ENCODE measurements at regions not wholly inside any gene's neighbourhood (a gene's known extent, or its start where the extent isn't known, plus 50 kb on each side); places are given as distances from the start of the nearest gene placed in this dataset.

- Mint-ChIP-seq H3K9me3 (ENCODE audit: unreplicated experiment) (no peaks in the 10 kb centered on the region), H3K27ac (ENCODE audit: unreplicated experiment) (no peak overlapping the region), H3K4me1 (ENCODE audit: unreplicated experiment) (no peaks in the 10 kb centered on the region), H3K27me3 (ENCODE audit: unreplicated experiment) (no peaks in the 10 kb centered on the region), H3K4me3 (ENCODE audit: unreplicated experiment) (no peak overlapping the region), H3K36me3 (ENCODE audit: low read depth, unreplicated experiment) (no peaks in the 10 kb centered on the region)
- DNase-seq (ENCODE audit: low spot score) = no peak
- TF ChIP-seq CTCF (IDR thresholded peaks at IDR 0.05; ENCODE audit: unreplicated experiment) = no peak
Measured at GRCh38 chr13:37366044-37366770, 232.4 kb downstream of the POSTN start.

- no peak for DNase-seq (ENCODE audit: low spot score)
- Mint-ChIP-seq H3K27me3 (ENCODE audit: unreplicated experiment) (no peaks in the 10 kb centered on the region), H3K27ac (ENCODE audit: unreplicated experiment) (no peak overlapping the region), H3K4me3 (ENCODE audit: unreplicated experiment) (no peak overlapping the region), H3K9me3 (ENCODE audit: unreplicated experiment) (no peaks in the 10 kb centered on the region), H3K36me3 (ENCODE audit: low read depth, unreplicated experiment) (no peaks in the 10 kb centered on the region), H3K4me1 (ENCODE audit: unreplicated experiment) (peaks cover 4% of the 10 kb centered on the region)
- no peak for TF ChIP-seq CTCF (IDR thresholded peaks at IDR 0.05; ENCODE audit: unreplicated experiment)
Measured at GRCh38 chr13:37365496-37365895, 233.1 kb downstream of the POSTN start.

GRCh38 chr13:37364956-37365355 lies 233.6 kb downstream of the POSTN start:
- H3K9me3 Mint-ChIP-seq (ENCODE audit: unreplicated experiment) = no peaks in the 10 kb centered on the region
- H3K4me3 Mint-ChIP-seq (ENCODE audit: unreplicated experiment) = no peak overlapping the region
- TF ChIP-seq CTCF (IDR thresholded peaks at IDR 0.05; ENCODE audit: unreplicated experiment) = no peak
- H3K4me1 Mint-ChIP-seq (ENCODE audit: unreplicated experiment) = peaks cover 4% of the 10 kb centered on the region
- no peaks in the 10 kb centered on the region for H3K36me3 Mint-ChIP-seq (ENCODE audit: low read depth, unreplicated experiment)
- no peaks in the 10 kb centered on the region for H3K27me3 Mint-ChIP-seq (ENCODE audit: unreplicated experiment)
- DNase-seq (ENCODE audit: low spot score) = no peak
- no peak overlapping the region for H3K27ac Mint-ChIP-seq (ENCODE audit: unreplicated experiment)

GRCh38 chr13:37364007-37364406 lies 234.6 kb downstream of the POSTN start:
- H3K36me3 Mint-ChIP-seq (ENCODE audit: low read depth, unreplicated experiment) = no peaks in the 10 kb centered on the region
- no peak overlapping the region for H3K27ac Mint-ChIP-seq (ENCODE audit: unreplicated experiment)
- TF ChIP-seq CTCF (IDR thresholded peaks at IDR 0.05; ENCODE audit: unreplicated experiment) = no peak
- no peak for DNase-seq (ENCODE audit: low spot score)
- no peaks in the 10 kb centered on the region for H3K9me3 Mint-ChIP-seq (ENCODE audit: unreplicated experiment)
- H3K4me3 Mint-ChIP-seq (ENCODE audit: unreplicated experiment) = no peak overlapping the region
- peaks cover 4% of the 10 kb centered on the region for H3K4me1 Mint-ChIP-seq (ENCODE audit: unreplicated experiment)
- no peaks in the 10 kb centered on the region for H3K27me3 Mint-ChIP-seq (ENCODE audit: unreplicated experiment)

GRCh38 chr13:37361608-37362007 lies 237.0 kb downstream of the POSTN start:
- Mint-ChIP-seq H3K4me1 (ENCODE audit: unreplicated experiment) (peaks cover 4% of the 10 kb centered on the region), H3K36me3 (ENCODE audit: low read depth, unreplicated experiment) (no peaks in the 10 kb centered on the region), H3K27ac (ENCODE audit: unreplicated experiment) (no peak overlapping the region), H3K27me3 (ENCODE audit: unreplicated experiment) (no peaks in the 10 kb centered on the region), H3K9me3 (ENCODE audit: unreplicated experiment) (no peaks in the 10 kb centered on the region), H3K4me3 (ENCODE audit: unreplicated experiment) (no peak overlapping the region)
- DNase-seq (ENCODE audit: low spot score) = no peak
- no peak for TF ChIP-seq CTCF (IDR thresholded peaks at IDR 0.05; ENCODE audit: unreplicated experiment)

Measured in endothelial cell (in vitro differentiated cells).